GM21723 (cell line): ENCODE measurements at regions not wholly inside any gene's neighbourhood (a gene's known extent, or its start where the extent isn't known, plus 50 kb on each side); places are given as distances from the start of the nearest gene placed in this dataset.

Source experiments
- ATAC-seq: cut with Tn5 transposase; IDR thresholded peaks from one replicate; pipeline ENCODE4 v1.9.1; 2021; ENCODE audit warnings: mild to moderate bottlenecking, moderate library complexity; ENCODE audit not compliant: unreplicated experiment

- no peak for ATAC-seq
These were observed 572.9 kb upstream of the CDH6 start for GRCh38 chr5:30620481-30621085.

DNA sequence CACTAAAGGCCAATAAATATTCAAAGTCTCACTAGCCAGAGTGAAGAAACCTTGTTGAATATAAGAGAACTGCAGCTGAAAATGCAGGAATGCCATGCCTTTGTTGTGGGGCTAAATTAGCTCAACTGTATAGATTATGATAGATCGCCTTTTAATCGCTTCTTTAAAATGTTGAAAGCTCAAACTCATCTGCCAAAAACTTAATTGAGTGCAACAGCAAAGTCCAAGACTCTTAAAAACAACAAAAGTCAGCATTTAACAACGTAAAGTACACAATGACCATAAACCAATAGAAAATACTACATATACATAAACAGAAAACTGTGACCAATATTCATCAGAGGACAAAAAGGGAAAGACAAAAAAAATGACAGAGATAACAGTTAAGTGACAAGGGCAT, 585.0 kb upstream of the CDH6 start:
- no peak for ATAC-seq

DNA sequence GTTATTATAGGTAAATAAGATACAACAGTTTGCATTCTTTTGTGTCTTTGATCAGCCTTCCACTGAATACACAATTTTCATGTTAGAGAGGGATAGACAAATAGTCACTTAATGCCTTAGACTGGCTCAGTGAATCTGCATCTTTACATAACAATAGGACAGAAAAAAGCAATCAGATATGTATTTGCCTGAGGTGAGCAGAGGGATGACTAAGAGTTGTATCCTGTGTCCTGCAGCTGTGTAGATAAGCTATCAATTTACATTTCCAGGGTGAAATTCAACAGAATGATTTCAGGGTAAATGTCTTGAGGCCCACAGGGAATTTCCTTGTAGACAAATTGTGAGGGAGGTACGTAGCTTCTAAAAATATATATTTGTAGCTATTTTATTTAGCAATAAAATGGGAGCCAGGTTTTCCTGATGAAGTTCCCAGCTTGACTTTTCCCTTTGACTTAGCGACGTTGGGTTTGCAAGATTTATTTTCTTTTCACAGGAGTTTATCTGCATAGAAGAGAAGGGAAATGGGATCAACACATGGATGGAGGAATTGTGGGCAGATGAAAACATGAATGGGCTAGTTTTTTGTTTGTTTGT, 586.1 kb upstream of the CDH6 start:
- ATAC-seq, result no peak

- no peak for ATAC-seq
These were observed 587.7 kb upstream of the CDH6 start for GRCh38 chr5:30605693-30606268.

GRCh38 chr5:30604648-30605262, 588.7 kb upstream of the CDH6 start:
- no peak for ATAC-seq

GRCh38 chr5:30600892-30601291, 592.6 kb upstream of the CDH6 start:
- ATAC-seq, result no peak

GRCh38 chr5:30596495-30597064, 596.9 kb upstream of the CDH6 start:
- no peak for ATAC-seq

- ATAC-seq, result no peak
These were observed 599.2 kb upstream of the CDH6 start for GRCh38 chr5:30594331-30594730.

- ATAC-seq, result no peak
These were observed 600.7 kb upstream of the CDH6 start for GRCh38 chr5:30592833-30593232.

DNA sequence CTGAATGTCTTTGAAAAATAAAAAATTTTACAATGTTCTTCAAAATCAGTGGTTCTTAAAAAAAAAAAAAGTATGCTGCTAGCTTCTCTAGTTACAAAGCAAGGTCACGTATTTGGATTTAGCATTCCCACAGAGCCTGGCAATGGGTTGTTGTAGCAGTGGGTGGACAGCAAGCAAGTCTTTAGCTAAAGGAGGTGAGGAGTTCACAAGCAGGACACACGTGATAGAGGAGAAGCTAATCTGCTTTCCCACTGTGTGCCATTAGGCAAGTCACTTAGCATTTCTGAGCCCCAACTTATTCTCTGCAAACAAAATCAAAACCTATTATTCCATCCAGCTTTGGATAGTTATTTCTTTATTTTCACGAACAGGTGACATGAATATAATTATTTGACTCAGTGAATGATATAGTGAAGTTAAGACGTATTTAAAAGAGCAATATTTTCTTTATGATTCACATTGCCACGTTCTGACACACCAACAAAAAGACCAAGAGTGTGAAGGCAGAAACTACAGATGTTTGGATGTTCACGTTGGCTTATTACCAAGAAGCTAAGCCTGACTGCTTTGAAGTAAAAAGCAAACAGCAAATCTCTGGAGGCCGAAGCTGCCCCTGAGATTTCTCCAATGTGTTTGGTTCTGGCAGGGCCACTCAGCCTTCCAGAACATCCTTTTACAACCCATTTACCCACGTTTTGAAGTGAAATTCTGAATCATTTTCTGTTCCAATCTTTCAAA, 612.1 kb upstream of the CDH6 start:
- no peak for ATAC-seq

GRCh38 chr5:30574761-30575160, 618.7 kb upstream of the CDH6 start:
- no peak for ATAC-seq

GRCh38 chr5:30572279-30572678, 621.2 kb upstream of the CDH6 start:
- ATAC-seq, result no peak

DNA sequence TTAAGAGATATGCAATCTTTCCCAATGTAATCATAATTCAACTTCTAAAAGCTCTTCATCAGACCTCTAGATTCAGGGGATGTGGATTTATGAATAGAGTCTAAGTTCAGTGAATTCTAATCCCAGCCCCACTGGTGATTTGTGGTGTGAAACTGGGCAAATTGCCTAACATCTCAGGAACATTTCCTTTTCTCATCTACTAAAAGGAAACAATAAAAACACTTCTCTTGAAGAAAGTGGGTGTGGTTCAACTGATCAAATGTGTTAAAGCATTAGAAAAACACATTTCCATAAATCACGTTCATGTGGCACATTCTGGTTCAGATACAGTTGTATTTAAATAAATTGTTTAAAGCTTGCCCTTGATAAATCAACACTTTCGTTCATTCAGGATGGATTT, 631.7 kb upstream of the CDH6 start:
- ATAC-seq, result no peak

DNA sequence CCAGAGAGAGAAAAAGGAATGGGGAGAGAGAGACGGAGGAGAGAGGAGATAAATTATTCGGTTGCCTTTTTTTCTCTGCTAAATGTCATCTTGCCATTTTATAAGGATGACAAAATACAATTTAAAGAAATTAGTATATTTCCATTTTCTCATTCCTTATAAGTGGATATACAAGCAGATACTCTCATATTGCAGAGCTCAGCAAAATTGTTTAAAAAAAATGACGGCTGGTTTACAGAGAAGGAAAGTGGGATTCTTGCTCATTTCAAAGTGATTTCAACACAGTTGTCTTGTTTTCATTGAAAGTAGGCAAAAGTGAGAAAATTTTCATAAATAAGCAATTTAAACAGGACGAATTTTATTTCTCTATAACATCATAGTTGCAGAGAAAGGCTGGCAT, 641.9 kb upstream of the CDH6 start:
- ATAC-seq, result no peak

DNA sequence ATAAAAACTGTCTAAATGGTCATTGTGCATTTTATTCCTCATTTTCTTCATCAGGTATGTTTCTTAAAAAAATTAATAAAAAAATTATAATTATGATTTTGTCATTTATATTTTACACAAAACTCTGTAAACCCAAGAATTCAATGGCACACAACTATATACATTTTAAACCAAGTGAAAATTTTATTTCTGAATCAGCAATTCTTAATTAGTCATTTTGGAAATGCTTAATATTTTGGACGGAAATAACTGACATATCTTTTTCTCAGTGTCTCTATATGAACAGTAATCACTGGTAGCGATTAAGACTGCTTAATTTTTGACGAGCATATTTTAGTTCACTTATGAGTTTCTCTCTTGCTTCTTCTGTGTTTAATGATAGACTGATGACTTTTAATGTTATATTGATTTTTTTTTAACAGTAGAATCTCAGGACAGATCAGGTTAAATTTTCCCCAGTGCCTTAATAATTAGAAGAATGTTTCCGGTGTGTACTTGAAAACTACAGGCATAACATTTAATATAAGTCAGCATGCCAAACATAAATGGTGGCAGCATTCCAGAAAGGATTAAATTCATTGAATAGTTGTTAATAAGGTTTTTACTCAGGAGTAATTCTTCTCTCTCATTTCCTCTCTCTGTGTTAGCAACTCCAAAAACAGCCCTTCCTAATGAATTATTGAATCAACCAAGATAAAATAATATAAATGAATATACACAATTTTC, 644.7 kb upstream of the CDH6 start:
- ATAC-seq, result no peak

DNA sequence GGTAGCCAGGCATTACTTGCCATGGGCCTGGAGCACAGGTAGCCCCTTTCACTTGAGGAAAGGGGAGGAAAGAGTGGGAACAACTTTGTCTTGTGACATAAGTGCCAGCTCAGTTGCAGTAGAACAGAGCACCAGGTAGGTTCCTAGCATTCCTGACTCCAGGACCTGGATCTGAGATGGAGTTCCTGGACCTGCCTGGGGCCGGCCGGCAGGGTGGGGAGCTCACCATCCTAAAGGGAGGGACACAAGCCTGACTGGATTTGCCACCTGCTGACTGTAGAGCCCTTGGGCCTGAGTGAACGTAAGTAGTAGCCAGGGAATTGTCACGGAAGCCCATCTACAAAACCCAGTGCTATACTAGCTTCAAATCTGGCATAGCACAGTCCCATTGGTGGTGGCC, 653.3 kb upstream of the CDH6 start:
- ATAC-seq, result no peak

- ATAC-seq, result no peak
These were observed 654.4 kb upstream of the CDH6 start for GRCh38 chr5:30539004-30539634.

- no peak for ATAC-seq
These were observed 668.1 kb upstream of the CDH6 start for GRCh38 chr5:30525353-30525752.

DNA sequence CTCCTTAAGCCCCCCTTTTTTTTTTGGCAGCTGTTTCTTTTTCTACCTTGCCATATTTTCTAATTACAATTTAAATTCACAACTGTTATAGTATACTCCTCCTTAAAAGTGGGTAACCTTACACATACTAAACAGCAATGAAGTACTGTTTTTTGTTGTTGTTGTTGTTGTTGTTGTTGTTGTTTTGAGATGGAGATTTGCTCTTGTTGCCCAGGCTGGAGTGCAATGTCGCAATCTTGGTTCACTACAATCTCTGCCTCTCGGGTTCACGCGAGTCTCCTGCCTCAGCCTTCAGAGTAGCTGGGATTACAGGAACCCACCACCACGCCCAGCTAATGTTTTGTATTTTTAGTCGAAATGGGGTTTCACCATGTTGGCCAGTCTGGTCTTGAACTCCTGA, 669.1 kb upstream of the CDH6 start:
- ATAC-seq, result no peak

- ATAC-seq, result no peak
These were observed 670.4 kb upstream of the CDH6 start for GRCh38 chr5:30523061-30523460.
